ENCODE measurements at regions not wholly inside any gene's neighbourhood (a gene's known extent, or its start where the extent isn't known, plus 50 kb on each side); places are given as distances from the start of the nearest gene placed in this dataset.

DNA sequence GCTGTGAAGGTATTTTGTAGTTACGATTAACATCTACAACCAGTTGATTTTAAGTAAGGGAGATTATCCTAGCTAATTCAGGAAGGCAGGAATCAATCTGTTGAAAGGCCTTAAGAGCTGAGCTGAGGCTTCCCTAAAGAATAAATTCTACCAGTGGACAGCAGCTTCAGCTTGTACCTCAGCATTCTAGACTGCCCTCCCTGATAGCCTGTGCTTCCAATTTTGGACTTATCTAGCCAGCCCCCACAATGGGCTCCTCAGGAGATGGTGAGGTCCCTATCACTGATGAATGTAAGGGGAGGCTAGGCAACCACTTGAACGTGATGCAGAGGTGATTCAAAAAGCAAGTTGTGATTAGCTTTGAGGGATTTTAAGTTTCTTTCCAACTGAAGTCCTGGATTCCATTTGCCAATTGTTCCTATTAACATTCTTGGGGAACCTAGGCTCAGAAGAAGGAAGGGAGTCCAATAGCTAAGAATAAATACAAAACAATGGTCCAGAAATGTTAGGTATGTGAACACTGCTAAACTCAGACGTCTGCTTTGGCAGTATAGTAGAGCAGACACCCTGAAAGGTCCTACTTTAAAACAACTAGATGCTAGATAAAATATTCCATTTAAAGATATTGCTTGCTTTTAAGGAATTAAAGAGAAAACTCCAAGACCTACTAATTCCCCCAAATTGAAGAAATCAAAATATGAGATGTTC is 404.3 kb upstream of the TENM4 start:
- CTCF ChIA-PET: no interaction called here
- POLR2A ChIA-PET: no interaction called here
- H3K4me2 ChIP-seq: no peak overlapping the region
- H3K27ac ChIP-seq: no peak overlapping the region
- ATAC-seq: no peak
- 0% methylated on average over 3 of the region's 3 CpGs for WGBS (ENCODE audit: missing lambda C conversion rate)
- H3K4me1 ChIP-seq: no peaks in the 10 kb centered on the region
- H3K9me3 ChIP-seq: no peaks in the 10 kb centered on the region
- TF ChIP-seq HEYL (CRISPR knock-in tag; IDR thresholded peaks at IDR 0.05) (no peak), MAZ (IDR thresholded peaks at IDR 0.05; ENCODE audit: borderline replicate concordance, low read depth, low read length) (no peak), HOXB13 (CRISPR knock-in tag; IDR thresholded peaks at IDR 0.05; ENCODE audit: low read depth) (no peak), RAD21 (conservative IDR thresholded peaks at IDR 0.05 in 1 of 2, IDR thresholded peaks at IDR 0.05 in 1 of 2) (no peak), FOSB (CRISPR knock-in tag; IDR thresholded peaks at IDR 0.05) (no peak), SMC3 (IDR thresholded peaks at IDR 0.05) (no peak), TFCP2L1 (CRISPR knock-in tag; IDR thresholded peaks at IDR 0.05) (no peak), ESRRA (IDR thresholded peaks at IDR 0.05; ENCODE audit: borderline replicate concordance, low read length) (no peak)
- TF ChIP-seq, protein P1, sequence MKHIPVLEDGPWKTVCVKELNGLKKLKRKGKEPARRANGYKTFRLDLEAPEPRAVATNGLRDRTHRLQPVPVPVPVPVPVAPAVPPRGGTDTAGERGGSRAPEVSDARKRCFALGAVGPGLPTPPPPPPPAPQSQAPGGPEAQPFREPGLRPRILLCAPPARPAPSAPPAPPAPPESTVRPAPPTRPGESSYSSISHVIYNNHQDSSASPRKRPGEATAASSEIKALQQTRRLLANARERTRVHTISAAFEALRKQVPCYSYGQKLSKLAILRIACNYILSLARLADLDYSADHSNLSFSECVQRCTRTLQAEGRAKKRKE (CRISPR knock-in tag; IDR thresholded peaks at IDR 0.05; ENCODE audit: low read depth): no peak
- TF ChIP-seq, protein P2, sequence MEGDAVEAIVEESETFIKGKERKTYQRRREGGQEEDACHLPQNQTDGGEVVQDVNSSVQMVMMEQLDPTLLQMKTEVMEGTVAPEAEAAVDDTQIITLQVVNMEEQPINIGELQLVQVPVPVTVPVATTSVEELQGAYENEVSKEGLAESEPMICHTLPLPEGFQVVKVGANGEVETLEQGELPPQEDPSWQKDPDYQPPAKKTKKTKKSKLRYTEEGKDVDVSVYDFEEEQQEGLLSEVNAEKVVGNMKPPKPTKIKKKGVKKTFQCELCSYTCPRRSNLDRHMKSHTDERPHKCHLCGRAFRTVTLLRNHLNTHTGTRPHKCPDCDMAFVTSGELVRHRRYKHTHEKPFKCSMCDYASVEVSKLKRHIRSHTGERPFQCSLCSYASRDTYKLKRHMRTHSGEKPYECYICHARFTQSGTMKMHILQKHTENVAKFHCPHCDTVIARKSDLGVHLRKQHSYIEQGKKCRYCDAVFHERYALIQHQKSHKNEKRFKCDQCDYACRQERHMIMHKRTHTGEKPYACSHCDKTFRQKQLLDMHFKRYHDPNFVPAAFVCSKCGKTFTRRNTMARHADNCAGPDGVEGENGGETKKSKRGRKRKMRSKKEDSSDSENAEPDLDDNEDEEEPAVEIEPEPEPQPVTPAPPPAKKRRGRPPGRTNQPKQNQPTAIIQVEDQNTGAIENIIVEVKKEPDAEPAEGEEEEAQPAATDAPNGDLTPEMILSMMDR (IDR thresholded peaks at IDR 0.05): no peak
- TF ChIP-seq, protein P3, sequence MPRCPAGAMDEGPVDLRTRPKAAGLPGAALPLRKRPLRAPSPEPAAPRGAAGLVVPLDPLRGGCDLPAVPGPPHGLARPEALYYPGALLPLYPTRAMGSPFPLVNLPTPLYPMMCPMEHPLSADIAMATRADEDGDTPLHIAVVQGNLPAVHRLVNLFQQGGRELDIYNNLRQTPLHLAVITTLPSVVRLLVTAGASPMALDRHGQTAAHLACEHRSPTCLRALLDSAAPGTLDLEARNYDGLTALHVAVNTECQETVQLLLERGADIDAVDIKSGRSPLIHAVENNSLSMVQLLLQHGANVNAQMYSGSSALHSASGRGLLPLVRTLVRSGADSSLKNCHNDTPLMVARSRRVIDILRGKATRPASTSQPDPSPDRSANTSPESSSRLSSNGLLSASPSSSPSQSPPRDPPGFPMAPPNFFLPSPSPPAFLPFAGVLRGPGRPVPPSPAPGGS (IDR thresholded peaks at IDR 0.05): no peak
- DNase-seq (ENCODE audit: low read depth in 1 of 2, low spot score in 1 of 2): no peak
- no peak for FAIRE-seq
- no peak overlapping the region for H3K4me3 ChIP-seq

DNA sequence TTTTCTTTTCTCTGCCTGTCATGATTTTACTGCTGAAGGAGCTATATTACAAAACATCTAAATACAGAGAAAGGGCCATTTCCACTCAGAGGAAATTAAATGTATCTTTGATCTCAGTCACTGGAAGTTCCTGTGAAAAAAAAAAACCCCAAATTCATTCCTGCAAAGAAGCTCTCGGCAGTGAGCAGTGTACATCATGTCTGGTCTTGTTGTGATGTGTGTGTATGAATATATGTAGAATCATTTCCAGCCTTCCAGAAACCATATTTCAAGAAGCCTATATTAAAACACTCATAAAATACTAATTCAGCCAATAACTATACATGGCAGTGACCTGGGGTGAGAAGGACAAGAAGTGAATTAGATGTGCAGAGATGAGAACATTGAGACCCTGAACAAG is 393.2 kb upstream of the TENM4 start:
- FAIRE-seq (no peak), DNase-seq (ENCODE audit: low read depth in 1 of 2, low spot score in 1 of 2) (no peak), ATAC-seq (no peak)
- 3% methylated on average over 1 of the region's 1 CpG for WGBS (ENCODE audit: missing lambda C conversion rate)
- no peak overlapping the region for H3K4me2 ChIP-seq
- H3K27ac ChIP-seq: no peak overlapping the region
- ChIA-PET POLR2A (no interaction called here), CTCF (no interaction called here)
- H3K4me3 ChIP-seq: no peak overlapping the region
- H3K4me1 ChIP-seq: no peaks in the 10 kb centered on the region
- H3K9me3 ChIP-seq: no peaks in the 10 kb centered on the region
- no peak for TF ChIP-seq RCOR1 (IDR thresholded peaks at IDR 0.05; ENCODE audit: low read depth, low read length)
- TF ChIP-seq EHF (CRISPR knock-in tag; IDR thresholded peaks at IDR 0.05): no peak
- TF ChIP-seq, protein P4, sequence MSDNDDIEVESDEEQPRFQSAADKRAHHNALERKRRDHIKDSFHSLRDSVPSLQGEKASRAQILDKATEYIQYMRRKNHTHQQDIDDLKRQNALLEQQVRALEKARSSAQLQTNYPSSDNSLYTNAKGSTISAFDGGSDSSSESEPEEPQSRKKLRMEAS (IDR thresholded peaks at IDR 0.05): no peak
- no peak for TF ChIP-seq KDM1A (IDR thresholded peaks at IDR 0.05; ENCODE audit: low read depth)
- no peak for TF ChIP-seq SREBF2 (IDR thresholded peaks at IDR 0.05)
- no peak for TF ChIP-seq HDAC2 (IDR thresholded peaks at IDR 0.05)
- no peak for TF ChIP-seq TP53 (CRISPR knock-in tag; IDR thresholded peaks at IDR 0.05)
- no peak for TF ChIP-seq HOXB5 (CRISPR knock-in tag; IDR thresholded peaks at IDR 0.05)

DNA sequence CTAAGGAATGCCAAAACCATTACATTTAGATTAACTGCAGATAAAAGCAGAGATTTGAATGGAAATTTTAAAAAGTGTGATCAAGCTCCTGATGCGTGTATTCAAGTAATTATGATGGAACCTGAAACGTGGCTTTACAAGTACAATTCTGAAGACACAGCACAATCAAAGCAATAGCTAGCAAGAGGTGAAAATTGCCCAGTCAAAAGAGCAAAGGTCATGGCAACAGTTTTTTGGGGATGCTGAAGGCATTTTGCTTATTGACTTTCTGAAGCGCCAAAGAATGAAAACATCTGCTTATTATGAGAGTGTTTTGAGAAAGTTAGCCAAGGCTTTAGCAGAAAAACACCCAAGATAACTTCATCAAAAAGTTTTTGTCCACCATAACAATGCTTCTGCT is 389.6 kb upstream of the TENM4 start:
- ChIA-PET CTCF (no interaction called here), POLR2A (no interaction called here)

More for the DNA sequence above, 389.6 kb upstream of the TENM4 start:
- no peak overlapping the region for H3K4me3 ChIP-seq
- 3% methylated on average over 3 of the region's 3 CpGs for WGBS (ENCODE audit: missing lambda C conversion rate)
- no peak overlapping the region for H3K27ac ChIP-seq
- no peak for TF ChIP-seq ZC3H11A (IDR thresholded peaks at IDR 0.05)
- no peak for TF ChIP-seq HOXB5 (CRISPR knock-in tag; IDR thresholded peaks at IDR 0.05)
- no peak for TF ChIP-seq FOSL2 (IDR thresholded peaks at IDR 0.05)
- no peak for TF ChIP-seq FOSL2 (CRISPR knock-in tag; IDR thresholded peaks at IDR 0.05)
- TF ChIP-seq, protein P2 (IDR thresholded peaks at IDR 0.05): no peak
- DNase-seq (ENCODE audit: low read depth in 1 of 2, low spot score in 1 of 2): no peak
- H3K4me2 ChIP-seq: no peak overlapping the region
- H3K9me3 ChIP-seq: no peaks in the 10 kb centered on the region
- no peaks in the 10 kb centered on the region for H3K4me1 ChIP-seq
- FAIRE-seq: no peak
- no peak for ATAC-seq
